Neural cell (in vitro differentiated cells): ENCODE measurements at regions not wholly inside any gene's neighbourhood (a gene's known extent, or its start where the extent isn't known, plus 50 kb on each side); places are given as distances from the start of the nearest gene placed in this dataset.

ENCODE experiments used
- H2AFZ ChIP-seq: fragments of 200-600, 300-800 bp; sonication (generic), shearing (Covaris generic); 2 replicates; pipeline ENCODE4 v1.6.0; 2014; ENCODE audit warnings: low read depth, mild to moderate bottlenecking, antibody characterized with exemption, low read length, moderate library complexity
- H3F3A ChIP-seq: fragments of 200-600 bp; shearing (Covaris generic); 2 replicates; pipeline ENCODE4 v1.6.1; 2016; ENCODE audit warnings: mild to moderate bottlenecking, moderate library complexity, mixed read lengths, antibody characterized with exemption, low read length; ENCODE audit not compliant: insufficient read depth, poor library complexity, severe bottlenecking
- H3K27ac ChIP-seq: fragments of 200-600, 300-800 bp; sonication (generic), shearing (Covaris generic); 2 replicates; pipeline ENCODE4 v1.5.1; 2014; ENCODE audit warnings: mild to moderate bottlenecking, low read length, moderate library complexity
- H3K27me3 ChIP-seq: fragments of 300-800, 200-600 bp; sonication (generic), shearing (Covaris generic); 2 replicates; pipeline ENCODE4 v1.6.0; 2014; ENCODE audit warnings: mild to moderate bottlenecking, low read depth, low read length, moderate library complexity; ENCODE audit not compliant: insufficient read depth
- H3K36me3 ChIP-seq: fragments of 300-800, 200-600 bp; sonication (generic), shearing (Covaris generic); 2 replicates; pipeline ENCODE4 v1.5.1; 2014; ENCODE audit warnings: mild to moderate bottlenecking, antibody characterized with exemption, low read length, moderate library complexity; ENCODE audit not compliant: insufficient read depth
- H3K4me2 ChIP-seq: fragments of 300-800, 200-600 bp; sonication (generic), shearing (Covaris generic); 2 replicates; pipeline ENCODE4 v1.6.0; 2014; ENCODE audit warnings: mild to moderate bottlenecking, low read length
- H3K4me3 ChIP-seq: fragments of 300-800, 200-600 bp; sonication (generic), shearing (Covaris generic); 2 replicates; pipeline ENCODE4 v1.5.1; 2014; ENCODE audit warnings: mild to moderate bottlenecking, low read length, moderate library complexity
- H3K79me2 ChIP-seq: fragments of 200-600 bp; shearing (Covaris generic); replicated peaks from 2 replicates; pipeline ENCODE4 v1.6.0; 2014; ENCODE audit warnings: mild to moderate bottlenecking, low read length, moderate library complexity; ENCODE audit not compliant: insufficient read depth
- H3K9ac ChIP-seq: fragments of 300-800, 200-600 bp; sonication (generic), shearing (Covaris generic); 2 replicates; pipeline ENCODE4 v1.6.1; 2016; ENCODE audit warnings: mild to moderate bottlenecking, low read length, mixed read lengths
- H3K9me2 ChIP-seq: fragments of 200-600 bp; shearing (Covaris generic); 2 replicates; pipeline ENCODE4 v1.6.1; 2016; ENCODE audit warnings: mild to moderate bottlenecking, low read length, mixed read lengths; ENCODE audit not compliant: insufficient read depth
- H3K9me3 ChIP-seq: fragments of 200-600, 300-800 bp; sonication (generic), shearing (Covaris generic); 2 replicates; pipeline ENCODE4 v1.6.1; 2016; ENCODE audit warnings: mild to moderate bottlenecking, mixed run types, low read length, moderate library complexity, mixed read lengths
- H4K20me1 ChIP-seq: fragments of 200-600 bp; shearing (Covaris generic); 2 replicates; pipeline ENCODE4 v1.6.1; 2016; ENCODE audit warnings: mild to moderate bottlenecking, mixed run types; ENCODE audit not compliant: insufficient read depth
- EP300 ChIP-seq: fragments of 450-650 bp; conservative IDR thresholded peaks from 2 replicates; pipeline ENCODE4 v1.6.1; 2014; ENCODE audit warnings: antibody characterized with exemption, mild to moderate bottlenecking, moderate library complexity; ENCODE audit not compliant: poor library complexity, severe bottlenecking
- EZH2 ChIP-seq: fragments of 200-600, 300-800 bp; shearing (Covaris generic), sonication (generic); IDR thresholded peaks from 2 replicates; pipeline ENCODE4 v1.6.1; 2014; ENCODE audit warnings: antibody characterized with exemption, low read length, borderline replicate concordance, mild to moderate bottlenecking; ENCODE audit not compliant: insufficient read depth, poor library complexity, severe bottlenecking
- MXI1 ChIP-seq: fragments of 450-650 bp; conservative IDR thresholded peaks from 2 replicates; pipeline ENCODE4 v1.6.1; 2014; ENCODE audit warnings: antibody characterized with exemption, mild to moderate bottlenecking; ENCODE audit not compliant: poor library complexity, severe bottlenecking
- POLR2AphosphoS5 ChIP-seq: IDR thresholded peaks from 2 replicates; pipeline ENCODE4 v1.6.1; 2012
- RAD21 ChIP-seq: fragments of 450-650 bp; conservative IDR thresholded peaks from 2 replicates; pipeline ENCODE4 v1.6.1; 2014; ENCODE audit warnings: antibody characterized with exemption, mild to moderate bottlenecking, moderate library complexity
- SMC3 ChIP-seq: fragments of 450-650 bp; conservative IDR thresholded peaks from 2 replicates; pipeline ENCODE4 v1.6.1; 2014; ENCODE audit warnings: antibody characterized with exemption, mild to moderate bottlenecking, moderate library complexity; ENCODE audit not compliant: poor library complexity
- TAF1 ChIP-seq: IDR thresholded peaks from 2 replicates; pipeline ENCODE4 v1.6.1; 2012; ENCODE audit warnings: low read depth
- TF ChIP-seq, protein P1 (sequence below): fragments of 450-650 bp; IDR thresholded peaks from 2 replicates; pipeline ENCODE4 v1.5.1; 2014; ENCODE audit warnings: antibody characterized with exemption, mild to moderate bottlenecking, moderate library complexity; ENCODE audit not compliant: poor library complexity, severe bottlenecking
- TF ChIP-seq, protein P2 (sequence below): IDR thresholded peaks from 2 replicates; pipeline ENCODE4 v1.6.1; 2012; ENCODE audit warnings: borderline replicate concordance

DNA sequence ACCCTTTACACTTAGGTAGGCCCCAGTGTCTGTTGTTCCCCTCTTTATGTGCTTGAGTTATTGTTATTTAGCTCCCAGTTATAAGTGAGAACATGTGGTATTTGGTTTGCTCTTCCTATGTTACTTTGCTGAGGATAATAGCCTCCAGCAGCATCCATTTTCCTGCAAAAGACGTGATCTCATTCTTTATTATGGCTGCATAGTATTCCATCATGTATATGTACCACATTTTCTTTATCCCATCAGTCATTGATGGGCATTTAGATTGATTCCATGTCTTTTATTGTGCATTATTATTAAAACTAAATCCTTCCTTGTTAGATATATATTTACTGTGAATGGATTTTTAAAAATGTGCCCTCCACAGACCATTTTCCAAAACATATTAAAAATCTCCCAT lies 1137.3 kb upstream of the ADGRB3 start:
- H4K20me1 ChIP-seq, result no peaks in the 10 kb centered on the region
- H3K36me3 ChIP-seq, result no peaks in the 10 kb centered on the region
- no peaks in the 10 kb centered on the region for H3F3A ChIP-seq
- H3K9me3 ChIP-seq, result no peaks in the 10 kb centered on the region
- H3K27me3 ChIP-seq, result no peaks in the 10 kb centered on the region
- TF ChIP-seq, protein P1, sequence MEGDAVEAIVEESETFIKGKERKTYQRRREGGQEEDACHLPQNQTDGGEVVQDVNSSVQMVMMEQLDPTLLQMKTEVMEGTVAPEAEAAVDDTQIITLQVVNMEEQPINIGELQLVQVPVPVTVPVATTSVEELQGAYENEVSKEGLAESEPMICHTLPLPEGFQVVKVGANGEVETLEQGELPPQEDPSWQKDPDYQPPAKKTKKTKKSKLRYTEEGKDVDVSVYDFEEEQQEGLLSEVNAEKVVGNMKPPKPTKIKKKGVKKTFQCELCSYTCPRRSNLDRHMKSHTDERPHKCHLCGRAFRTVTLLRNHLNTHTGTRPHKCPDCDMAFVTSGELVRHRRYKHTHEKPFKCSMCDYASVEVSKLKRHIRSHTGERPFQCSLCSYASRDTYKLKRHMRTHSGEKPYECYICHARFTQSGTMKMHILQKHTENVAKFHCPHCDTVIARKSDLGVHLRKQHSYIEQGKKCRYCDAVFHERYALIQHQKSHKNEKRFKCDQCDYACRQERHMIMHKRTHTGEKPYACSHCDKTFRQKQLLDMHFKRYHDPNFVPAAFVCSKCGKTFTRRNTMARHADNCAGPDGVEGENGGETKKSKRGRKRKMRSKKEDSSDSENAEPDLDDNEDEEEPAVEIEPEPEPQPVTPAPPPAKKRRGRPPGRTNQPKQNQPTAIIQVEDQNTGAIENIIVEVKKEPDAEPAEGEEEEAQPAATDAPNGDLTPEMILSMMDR, result no peak
- TF ChIP-seq, protein P2, sequence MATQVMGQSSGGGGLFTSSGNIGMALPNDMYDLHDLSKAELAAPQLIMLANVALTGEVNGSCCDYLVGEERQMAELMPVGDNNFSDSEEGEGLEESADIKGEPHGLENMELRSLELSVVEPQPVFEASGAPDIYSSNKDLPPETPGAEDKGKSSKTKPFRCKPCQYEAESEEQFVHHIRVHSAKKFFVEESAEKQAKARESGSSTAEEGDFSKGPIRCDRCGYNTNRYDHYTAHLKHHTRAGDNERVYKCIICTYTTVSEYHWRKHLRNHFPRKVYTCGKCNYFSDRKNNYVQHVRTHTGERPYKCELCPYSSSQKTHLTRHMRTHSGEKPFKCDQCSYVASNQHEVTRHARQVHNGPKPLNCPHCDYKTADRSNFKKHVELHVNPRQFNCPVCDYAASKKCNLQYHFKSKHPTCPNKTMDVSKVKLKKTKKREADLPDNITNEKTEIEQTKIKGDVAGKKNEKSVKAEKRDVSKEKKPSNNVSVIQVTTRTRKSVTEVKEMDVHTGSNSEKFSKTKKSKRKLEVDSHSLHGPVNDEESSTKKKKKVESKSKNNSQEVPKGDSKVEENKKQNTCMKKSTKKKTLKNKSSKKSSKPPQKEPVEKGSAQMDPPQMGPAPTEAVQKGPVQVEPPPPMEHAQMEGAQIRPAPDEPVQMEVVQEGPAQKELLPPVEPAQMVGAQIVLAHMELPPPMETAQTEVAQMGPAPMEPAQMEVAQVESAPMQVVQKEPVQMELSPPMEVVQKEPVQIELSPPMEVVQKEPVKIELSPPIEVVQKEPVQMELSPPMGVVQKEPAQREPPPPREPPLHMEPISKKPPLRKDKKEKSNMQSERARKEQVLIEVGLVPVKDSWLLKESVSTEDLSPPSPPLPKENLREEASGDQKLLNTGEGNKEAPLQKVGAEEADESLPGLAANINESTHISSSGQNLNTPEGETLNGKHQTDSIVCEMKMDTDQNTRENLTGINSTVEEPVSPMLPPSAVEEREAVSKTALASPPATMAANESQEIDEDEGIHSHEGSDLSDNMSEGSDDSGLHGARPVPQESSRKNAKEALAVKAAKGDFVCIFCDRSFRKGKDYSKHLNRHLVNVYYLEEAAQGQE, result no peak
- TF ChIP-seq EZH2 (no peak), POLR2AphosphoS5 (no peak), EP300 (no peak), TAF1 (no peak), RAD21 (no peak), MXI1 (no peak), SMC3 (no peak)
- no peak overlapping the region for H3K27ac ChIP-seq
- no peak overlapping the region for H2AFZ ChIP-seq
- H3K9me2 ChIP-seq, result no peaks in the 10 kb centered on the region
- H3K4me2 ChIP-seq, result no peak overlapping the region
- no peak overlapping the region for H3K4me3 ChIP-seq
- no peak overlapping the region for H3K9ac ChIP-seq
- no peaks in the 10 kb centered on the region for H3K79me2 ChIP-seq

DNA sequence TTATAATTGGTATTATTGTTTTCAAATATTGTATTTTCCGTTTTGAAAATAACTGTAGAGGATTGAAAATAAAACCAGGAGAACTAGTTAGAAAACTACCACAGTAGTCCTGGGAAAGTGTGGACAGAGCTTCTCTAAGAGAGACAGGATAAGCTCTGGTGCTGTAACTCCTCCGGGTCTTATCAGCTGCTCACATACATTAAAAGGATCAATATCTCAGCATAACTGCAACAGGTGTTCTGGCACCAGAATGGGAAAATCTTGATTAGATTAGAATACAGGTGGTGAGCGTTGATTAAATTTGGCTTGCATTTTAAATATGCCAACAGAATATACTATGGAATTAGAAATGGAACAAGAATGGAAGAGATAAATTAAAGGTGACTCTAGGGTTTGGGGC lies 1138.9 kb upstream of the ADGRB3 start:
- Histone ChIP-seq H3K4me2 (no peak overlapping the region), H3F3A (no peaks in the 10 kb centered on the region), H3K4me3 (no peak overlapping the region), H3K9ac (no peak overlapping the region), H3K36me3 (no peaks in the 10 kb centered on the region), H3K27ac (no peak overlapping the region), H2AFZ (no peak overlapping the region), H3K9me3 (no peaks in the 10 kb centered on the region), H4K20me1 (no peaks in the 10 kb centered on the region), H3K27me3 (no peaks in the 10 kb centered on the region), H3K9me2 (no peaks in the 10 kb centered on the region), H3K79me2 (no peaks in the 10 kb centered on the region)
- TF ChIP-seq MXI1, result no peak
- no peak for TF ChIP-seq TAF1
- TF ChIP-seq EP300, result no peak
- TF ChIP-seq, protein P2, result no peak
- no peak for TF ChIP-seq SMC3
- no peak for TF ChIP-seq EZH2
- no peak for TF ChIP-seq RAD21
- TF ChIP-seq, protein P1, result no peak
- no peak for TF ChIP-seq POLR2AphosphoS5
